Prostate gland (tissue), 2 donors: ENCODE measurements at regions not wholly inside any gene's neighbourhood (a gene's known extent, or its start where the extent isn't known, plus 50 kb on each side); places are given as distances from the start of the nearest gene placed in this dataset.

ENCODE experiments used
- POLR2A ChIP-seq: fragments of 450-650 bp; IDR thresholded peaks from one replicate; pipeline ENCODE4 v1.6.1; 2016; ENCODE audit warnings: antibody characterized with exemption, mild to moderate bottlenecking
- POLR2AphosphoS5 ChIP-seq: sonication (generic); formaldehyde crosslinking; IDR thresholded peaks from one replicate; pipeline ENCODE4 v1.6.1; 2017; ENCODE audit warnings: antibody characterized with exemption
- TF ChIP-seq, protein P1 (sequence below), 4 experiments: fragments of 200-600 bp in 2 of 4; fragments of 450-650 bp in 2 of 4; sonication (generic) in 2 of 4; IDR thresholded peaks; 1 replicate in 3 of 4; 2 replicates in 1 of 4; pipeline ENCODE4 v1.5.1; 2016 to 2019; ENCODE audit warnings: antibody characterized with exemption in 4 of 4, mild to moderate bottlenecking in 2 of 4, moderate library complexity in 2 of 4

GRCh38 chr4:179225594-179225993, 1783.4 kb upstream of the AGA start:
- TF ChIP-seq, protein P1, sequence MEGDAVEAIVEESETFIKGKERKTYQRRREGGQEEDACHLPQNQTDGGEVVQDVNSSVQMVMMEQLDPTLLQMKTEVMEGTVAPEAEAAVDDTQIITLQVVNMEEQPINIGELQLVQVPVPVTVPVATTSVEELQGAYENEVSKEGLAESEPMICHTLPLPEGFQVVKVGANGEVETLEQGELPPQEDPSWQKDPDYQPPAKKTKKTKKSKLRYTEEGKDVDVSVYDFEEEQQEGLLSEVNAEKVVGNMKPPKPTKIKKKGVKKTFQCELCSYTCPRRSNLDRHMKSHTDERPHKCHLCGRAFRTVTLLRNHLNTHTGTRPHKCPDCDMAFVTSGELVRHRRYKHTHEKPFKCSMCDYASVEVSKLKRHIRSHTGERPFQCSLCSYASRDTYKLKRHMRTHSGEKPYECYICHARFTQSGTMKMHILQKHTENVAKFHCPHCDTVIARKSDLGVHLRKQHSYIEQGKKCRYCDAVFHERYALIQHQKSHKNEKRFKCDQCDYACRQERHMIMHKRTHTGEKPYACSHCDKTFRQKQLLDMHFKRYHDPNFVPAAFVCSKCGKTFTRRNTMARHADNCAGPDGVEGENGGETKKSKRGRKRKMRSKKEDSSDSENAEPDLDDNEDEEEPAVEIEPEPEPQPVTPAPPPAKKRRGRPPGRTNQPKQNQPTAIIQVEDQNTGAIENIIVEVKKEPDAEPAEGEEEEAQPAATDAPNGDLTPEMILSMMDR (IDR thresholded peaks at IDR 0.05): no peak
- TF ChIP-seq POLR2A (no peak), POLR2AphosphoS5 (no peak)
